GM18511 (cell line): ENCODE measurements at regions not wholly inside any gene's neighbourhood (a gene's known extent, or its start where the extent isn't known, plus 50 kb on each side); places are given as distances from the start of the nearest gene placed in this dataset.
A peak's percentile ranks its signal among the peaks of the same experiment; 100 is the strongest.
"Not testable (repeated sequence)": the region's sequence is repeated elsewhere in the genome, so short reads cannot be mapped to it uniquely, and the experiment has no call there.

Experiments used
- ATAC-seq: cut with Tn5 transposase; IDR thresholded peaks from one replicate; pipeline ENCODE4 v1.9.1; 2021; ENCODE audit warnings: mild to moderate bottlenecking, moderate library complexity; ENCODE audit not compliant: unreplicated experiment

GRCh38 chr21:25171438-25171837 lies 435.8 kb downstream of the MRPL39 start:
- ATAC-seq, result no peak

- no peak for ATAC-seq
These were observed 436.6 kb downstream of the MRPL39 start for GRCh38 chr21:25170681-25171080.

GRCh38 chr21:25169370-25169769 lies 437.9 kb downstream of the MRPL39 start:
- no peak for ATAC-seq

- ATAC-seq, result not testable (repeated sequence)
These were observed 440.4 kb downstream of the MRPL39 start for GRCh38 chr21:25166904-25167303.

- no peak for ATAC-seq
These were observed 445.7 kb downstream of the MRPL39 start for GRCh38 chr21:25161571-25161970.

- ATAC-seq, result not testable (repeated sequence)
These were observed 452.3 kb downstream of the MRPL39 start for GRCh38 chr21:25155020-25155419.

GRCh38 chr21:25149022-25149421 lies 458.3 kb downstream of the MRPL39 start:
- ATAC-seq, result no peak

- ATAC-seq, result no peak
These were observed 467.9 kb downstream of the MRPL39 start for GRCh38 chr21:25139414-25139813.

- ATAC-seq, result no peak
These were observed 473.3 kb downstream of the MRPL39 start for GRCh38 chr21:25133939-25134338.

GRCh38 chr21:25127811-25128210 lies 479.5 kb downstream of the MRPL39 start:
- ATAC-seq, result no peak

- ATAC-seq, result no peak
These were observed 480.3 kb downstream of the MRPL39 start for GRCh38 chr21:25127007-25127406.

GRCh38 chr21:25126564-25126963 lies 480.7 kb downstream of the MRPL39 start:
- no peak for ATAC-seq

GRCh38 chr21:25118648-25119047 lies 488.6 kb downstream of the MRPL39 start:
- ATAC-seq, result no peak

- ATAC-seq, result peak; percentile 95
These were observed 492.3 kb downstream of the MRPL39 start for GRCh38 chr21:25115021-25115420.

- ATAC-seq, result no peak
These were observed 499.6 kb downstream of the MRPL39 start for GRCh38 chr21:25107708-25108107.

GRCh38 chr21:25103500-25104207 lies 503.6 kb downstream of the MRPL39 start:
- ATAC-seq, result no peak

GRCh38 chr21:25097648-25098047 lies 509.6 kb downstream of the MRPL39 start:
- no peak for ATAC-seq

GRCh38 chr21:25094695-25095094 lies 512.6 kb downstream of the MRPL39 start:
- no peak for ATAC-seq

GRCh38 chr21:25092441-25093011 lies 514.8 kb downstream of the MRPL39 start:
- no peak for ATAC-seq

GRCh38 chr21:25081096-25081495 lies 526.2 kb downstream of the MRPL39 start:
- ATAC-seq, result no peak

- no peak for ATAC-seq
These were observed 526.6 kb downstream of the MRPL39 start for GRCh38 chr21:25080661-25081060.

- no peak for ATAC-seq
These were observed 527.1 kb downstream of the MRPL39 start for GRCh38 chr21:25080141-25080540.

- no peak for ATAC-seq
These were observed 528.2 kb downstream of the MRPL39 start for GRCh38 chr21:25079053-25079452.
